Caco-2 (cell line): ENCODE measurements at regions not wholly inside any gene's neighbourhood (a gene's known extent, or its start where the extent isn't known, plus 50 kb on each side); places are given as distances from the start of the nearest gene placed in this dataset.

Experiments
- BruUV-seq: library from RNA; stranded (reverse); fragments of 400-500 nt; replicated peaks from 2 replicates; lab custom pipeline; 2021; lab: Mats Ljungman, UMichigan
- CTCF ChIA-PET: fragments of 300-600 bp; sonication (Branson Sonifier 250); formaldehyde crosslinking; loops from one replicate; lab custom pipeline; 2022; ENCODE audit warnings: antibody characterized with exemption; lab: Charles Lee
- POLR2A ChIA-PET: fragments of 300-600 bp; sonication (Branson Sonifier 250); formaldehyde crosslinking; loops from one replicate; lab custom pipeline; 2022; ENCODE audit warnings: antibody characterized with exemption; lab: Charles Lee
- DNase-seq, 2 experiments: peaks; one replicate each; pipeline versions ENCODE4 v3.0.0 to v3.0.0-alpha.2; 2020 to 2022
- H3K27me3 ChIP-seq: replicated peaks from 2 replicates; pipeline ENCODE4 v1.6.0; 2011; ENCODE audit warnings: low read length; ENCODE audit not compliant: control insufficient read depth, insufficient read depth
- H3K36me3 ChIP-seq: 2 replicates; pipeline ENCODE4 v1.5.1; 2011; ENCODE audit warnings: low read length; ENCODE audit not compliant: control insufficient read depth, insufficient read depth
- H3K4me1 ChIP-seq: fragments of 250-450 bp; sonication (Bioruptor Pico); 2 replicates; pipeline ENCODE4 v1.5.1; 2020; ENCODE audit warnings: mild to moderate bottlenecking
- H3K4me3 ChIP-seq: 2 replicates; pipeline ENCODE4 v1.5.1; 2011; ENCODE audit warnings: low read depth, mild to moderate bottlenecking, control low read depth, low read length
- H3K9me3 ChIP-seq: fragments of 250-450 bp; sonication (Bioruptor Pico); 2 replicates; pipeline ENCODE4 v1.5.1; 2020; ENCODE audit warnings: mild to moderate bottlenecking, moderate library complexity
- H3K27ac Mint-ChIP-seq: one replicate; pipeline ENCODE4 v1.8.0; 2022; ENCODE audit warnings: mixed read lengths; ENCODE audit not compliant: unreplicated experiment
- H3K27me3 Mint-ChIP-seq: one replicate; pipeline ENCODE4 v1.8.0; 2022; ENCODE audit warnings: mixed read lengths; ENCODE audit not compliant: insufficient read depth, unreplicated experiment
- H3K36me3 Mint-ChIP-seq: one replicate; pipeline ENCODE4 v1.8.0; 2022; ENCODE audit warnings: mild to moderate bottlenecking, mixed read lengths; ENCODE audit not compliant: insufficient read depth, unreplicated experiment
- H3K4me1 Mint-ChIP-seq: one replicate; pipeline ENCODE4 v1.8.0; 2022; ENCODE audit warnings: low read depth, mixed read lengths; ENCODE audit not compliant: unreplicated experiment
- H3K4me3 Mint-ChIP-seq: one replicate; pipeline ENCODE4 v1.8.0; 2022; ENCODE audit warnings: mild to moderate bottlenecking, moderate library complexity, mixed read lengths; ENCODE audit not compliant: unreplicated experiment
- H3K9me3 Mint-ChIP-seq: one replicate; pipeline ENCODE4 v1.8.0; 2022; ENCODE audit warnings: mixed read lengths; ENCODE audit not compliant: unreplicated experiment
- intact Hi-C: fragments of 100-400 bp; cut with micrococcal nuclease; formaldehyde crosslinking; loops from one replicate; pipeline ENCODE4 v1.10.0; 2022; ENCODE audit not compliant: unreplicated experiment
- TF ChIP-seq, protein P1 (sequence below), 2 experiments: fragments of 200-600 bp in 1 of 2; IDR thresholded peaks; 1 replicate in 1 of 2; 2 replicates in 1 of 2; pipeline versions ENCODE4 v1.5.1 to v1.8.0; 2011 to 2022; ENCODE audit warnings: antibody characterized with exemption in 1 of 2, control low read depth in 1 of 2, inconsistent platforms in 1 of 2, low read depth in 1 of 2, low read length in 1 of 2, mild to moderate bottlenecking in 1 of 2, moderate library complexity in 1 of 2; ENCODE audit not compliant: insufficient read depth in 1 of 2, severe bottlenecking in 1 of 2, unreplicated experiment in 1 of 2

DNA sequence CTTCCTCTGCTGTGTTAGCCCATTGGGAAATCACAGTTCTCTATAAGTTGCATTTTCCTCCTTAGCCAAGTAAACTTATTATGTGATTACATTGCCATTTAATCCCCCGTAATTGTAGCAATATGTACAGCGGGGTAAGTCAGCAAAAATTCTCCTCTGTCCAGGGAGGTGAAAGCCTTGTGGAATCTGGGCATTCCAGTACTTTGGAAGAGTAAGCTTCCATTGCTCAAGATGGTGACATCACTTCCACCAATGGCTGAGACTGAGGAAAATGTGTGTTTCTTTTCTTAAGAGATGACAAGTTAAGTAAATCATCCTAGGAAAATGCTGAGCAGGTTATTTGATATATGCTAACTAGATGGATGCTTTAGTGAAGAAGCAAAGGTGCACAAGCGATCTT, 436.7 kb downstream of the CETN3 start:
- no peaks in the 10 kb centered on the region for H3K9me3 Mint-ChIP-seq

DNA sequence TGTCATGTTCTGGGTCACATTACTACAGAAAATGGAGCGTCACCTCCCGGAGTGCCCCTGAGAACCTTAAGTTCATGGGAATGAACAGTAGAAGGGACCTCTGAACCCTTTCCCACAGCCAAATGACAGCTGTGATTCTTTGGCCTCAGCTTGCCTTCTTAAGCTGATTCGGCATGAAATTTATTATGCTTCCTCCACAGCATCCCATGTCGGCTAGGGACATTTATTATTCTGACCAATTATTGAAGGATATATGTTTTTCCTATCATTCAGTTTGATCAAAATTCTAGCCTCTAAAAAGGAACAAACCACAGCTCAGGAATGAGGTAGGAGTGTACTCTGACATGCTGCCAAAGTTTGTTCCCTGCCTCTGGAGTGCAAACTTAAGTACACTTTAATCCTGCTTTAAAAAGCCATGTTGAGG, 440.6 kb downstream of the CETN3 start:
- H3K4me1 ChIP-seq = no peaks in the 10 kb centered on the region
- DNase-seq = no peak
- no peaks in the 10 kb centered on the region for H3K27me3 ChIP-seq
- H3K9me3 ChIP-seq = no peaks in the 10 kb centered on the region
- H3K4me1 Mint-ChIP-seq = no peaks in the 10 kb centered on the region
- intact Hi-C loops = no loop called here
- H3K4me3 Mint-ChIP-seq = no peak overlapping the region
- no peaks in the 10 kb centered on the region for H3K27me3 Mint-ChIP-seq
- CTCF ChIA-PET = no interaction called here
- no peak overlapping the region for H3K27ac Mint-ChIP-seq
- H3K36me3 Mint-ChIP-seq = no peaks in the 10 kb centered on the region
- BruUV-seq = no TSS peak
- TF ChIP-seq, protein P1, sequence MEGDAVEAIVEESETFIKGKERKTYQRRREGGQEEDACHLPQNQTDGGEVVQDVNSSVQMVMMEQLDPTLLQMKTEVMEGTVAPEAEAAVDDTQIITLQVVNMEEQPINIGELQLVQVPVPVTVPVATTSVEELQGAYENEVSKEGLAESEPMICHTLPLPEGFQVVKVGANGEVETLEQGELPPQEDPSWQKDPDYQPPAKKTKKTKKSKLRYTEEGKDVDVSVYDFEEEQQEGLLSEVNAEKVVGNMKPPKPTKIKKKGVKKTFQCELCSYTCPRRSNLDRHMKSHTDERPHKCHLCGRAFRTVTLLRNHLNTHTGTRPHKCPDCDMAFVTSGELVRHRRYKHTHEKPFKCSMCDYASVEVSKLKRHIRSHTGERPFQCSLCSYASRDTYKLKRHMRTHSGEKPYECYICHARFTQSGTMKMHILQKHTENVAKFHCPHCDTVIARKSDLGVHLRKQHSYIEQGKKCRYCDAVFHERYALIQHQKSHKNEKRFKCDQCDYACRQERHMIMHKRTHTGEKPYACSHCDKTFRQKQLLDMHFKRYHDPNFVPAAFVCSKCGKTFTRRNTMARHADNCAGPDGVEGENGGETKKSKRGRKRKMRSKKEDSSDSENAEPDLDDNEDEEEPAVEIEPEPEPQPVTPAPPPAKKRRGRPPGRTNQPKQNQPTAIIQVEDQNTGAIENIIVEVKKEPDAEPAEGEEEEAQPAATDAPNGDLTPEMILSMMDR (IDR thresholded peaks at IDR 0.05; ENCODE audit: insufficient read depth in 1 of 2, low read depth in 1 of 2, low read length in 1 of 2, severe bottlenecking in 1 of 2, unreplicated experiment in 1 of 2) = no peak
- H3K36me3 ChIP-seq = no peaks in the 10 kb centered on the region
- H3K4me3 ChIP-seq = no peak overlapping the region
- H3K9me3 Mint-ChIP-seq = no peaks in the 10 kb centered on the region
- POLR2A ChIA-PET = no interaction called here

More for the DNA sequence above, 436.7 kb downstream of the CETN3 start:
- Histone ChIP-seq H3K9me3 (no peaks in the 10 kb centered on the region), H3K27me3 (no peaks in the 10 kb centered on the region), H3K4me1 (no peaks in the 10 kb centered on the region), H3K36me3 (no peaks in the 10 kb centered on the region), H3K4me3 (no peak overlapping the region)
- intact Hi-C loops = no loop called here
- POLR2A ChIA-PET = no interaction called here
- no peak for DNase-seq
- Mint-ChIP-seq H3K4me1 (no peaks in the 10 kb centered on the region), H3K27me3 (no peaks in the 10 kb centered on the region), H3K27ac (no peak overlapping the region), H3K36me3 (no peaks in the 10 kb centered on the region), H3K4me3 (no peak overlapping the region)
- TF ChIP-seq, protein P1 (IDR thresholded peaks at IDR 0.05; ENCODE audit: insufficient read depth in 1 of 2, low read depth in 1 of 2, low read length in 1 of 2, severe bottlenecking in 1 of 2, unreplicated experiment in 1 of 2) = no peak
- CTCF ChIA-PET = no interaction called here
- BruUV-seq = no TSS peak

DNA sequence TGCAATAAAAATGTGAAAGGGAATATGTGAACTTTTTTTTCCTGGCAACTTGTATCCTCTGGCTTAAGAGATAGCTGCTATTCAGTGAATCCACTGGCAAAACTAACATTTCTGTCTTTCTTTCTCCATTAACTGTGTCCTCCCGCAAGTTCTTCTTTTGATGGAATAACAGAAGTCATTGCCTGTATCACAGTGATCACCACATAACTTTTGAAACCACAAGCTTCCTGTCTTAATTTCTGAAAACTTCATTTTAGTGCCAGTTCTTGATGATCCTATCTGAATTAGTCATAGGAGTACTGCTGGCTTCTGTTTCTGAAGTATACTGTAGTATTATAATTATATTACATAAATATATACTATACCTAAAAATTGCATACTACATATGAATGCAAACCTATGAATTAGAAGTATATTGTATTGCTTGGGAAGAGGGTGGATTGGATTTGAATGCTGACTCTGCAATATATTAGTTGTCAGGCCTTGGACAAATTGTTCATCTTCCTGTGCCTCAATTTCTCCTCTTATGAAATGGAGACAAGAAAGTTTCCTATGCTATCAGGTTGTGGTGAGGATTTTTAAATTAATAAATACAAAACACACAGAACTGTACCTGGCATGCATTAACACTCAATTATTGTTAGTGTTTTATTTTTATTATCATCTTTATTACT, 441.6 kb downstream of the CETN3 start:
- Histone ChIP-seq H3K36me3 (no peaks in the 10 kb centered on the region), H3K27me3 (no peaks in the 10 kb centered on the region), H3K9me3 (no peaks in the 10 kb centered on the region), H3K4me3 (no peak overlapping the region), H3K4me1 (no peaks in the 10 kb centered on the region)
- Mint-ChIP-seq H3K27ac (no peak overlapping the region), H3K4me1 (no peaks in the 10 kb centered on the region), H3K27me3 (no peaks in the 10 kb centered on the region), H3K4me3 (no peak overlapping the region), H3K36me3 (no peaks in the 10 kb centered on the region), H3K9me3 (no peaks in the 10 kb centered on the region)
- ChIA-PET CTCF (no interaction called here), POLR2A (no interaction called here)
- no TSS peak for BruUV-seq
- intact Hi-C loops = no loop called here
- TF ChIP-seq, protein P1 (IDR thresholded peaks at IDR 0.05; ENCODE audit: insufficient read depth in 1 of 2, low read depth in 1 of 2, low read length in 1 of 2, severe bottlenecking in 1 of 2, unreplicated experiment in 1 of 2) = no peak
- DNase-seq = no peak
